ENCODE measurements at regions not wholly inside any gene's neighbourhood (a gene's known extent, or its start where the extent isn't known, plus 50 kb on each side); places are given as distances from the start of the nearest gene placed in this dataset.
A peak's percentile ranks its signal among the peaks of the same experiment; 100 is the strongest.
"Not testable (repeated sequence)": the region's sequence is repeated elsewhere in the genome, so short reads cannot be mapped to it uniquely, and the experiment has no call there.

DNA sequence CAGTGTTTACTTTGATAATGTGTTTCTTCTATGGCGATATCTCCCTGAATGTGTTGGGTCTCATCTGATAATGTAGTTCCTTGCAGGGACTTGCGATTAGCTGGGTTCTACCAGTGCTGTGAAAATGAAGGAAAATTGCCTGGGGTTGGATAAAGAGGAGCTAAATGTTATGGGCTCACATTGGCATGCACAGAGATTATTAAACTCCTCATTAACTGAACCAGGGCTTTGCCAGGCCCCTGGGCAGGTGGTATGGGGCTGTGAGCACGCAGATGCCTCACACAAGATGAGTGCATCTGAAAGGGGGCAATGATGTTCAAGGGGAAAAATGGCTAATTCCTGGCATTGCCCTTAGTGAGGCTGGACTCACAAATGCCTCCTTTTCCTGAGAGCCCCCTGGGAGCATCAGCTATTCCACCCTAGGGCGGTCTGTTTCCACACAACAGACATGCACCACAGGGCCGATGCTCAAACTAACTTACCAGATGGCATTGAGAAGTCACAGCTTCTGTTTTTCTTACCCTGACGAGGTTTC is 321.1 kb downstream of the SEC16B start:
- 74% methylated on average over 6 of the region's 6 CpGs for WGBS
- no peak for DNase-seq (ENCODE audit: extremely low spot score)
- no peak overlapping the region for H3K4me3 ChIP-seq (ENCODE audit: low read depth, low read length)
- H3K36me3 ChIP-seq (ENCODE audit: insufficient read depth): no peaks in the 10 kb centered on the region
- no peak overlapping the region for H3K27ac ChIP-seq (ENCODE audit: low read depth)
- H3K4me1 ChIP-seq (ENCODE audit: insufficient read depth): no peaks in the 10 kb centered on the region

DNA sequence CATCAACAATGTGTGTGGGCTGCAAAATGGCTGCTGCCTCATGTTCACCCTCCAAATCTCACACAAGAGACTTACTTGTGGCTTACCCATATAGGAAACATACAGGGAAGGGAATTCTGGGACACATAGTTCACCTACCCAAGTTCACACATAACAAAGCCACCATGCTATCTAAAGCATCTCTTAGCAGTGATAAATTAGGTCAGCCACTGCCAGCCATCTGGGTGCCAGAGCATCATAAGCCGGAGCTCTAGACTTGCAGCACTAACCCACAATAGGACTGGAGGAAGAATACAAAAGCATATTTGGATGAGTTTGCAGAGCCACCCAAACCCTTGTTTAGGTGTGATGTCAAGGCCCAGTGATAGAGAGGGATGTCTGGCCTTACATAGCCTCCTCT is 321.7 kb downstream of the SEC16B start:
- Histone ChIP-seq H3K27ac (ENCODE audit: low read depth) (no peak overlapping the region), H3K36me3 (ENCODE audit: insufficient read depth) (no peaks in the 10 kb centered on the region), H3K4me1 (ENCODE audit: insufficient read depth) (no peaks in the 10 kb centered on the region), H3K4me3 (ENCODE audit: low read depth, low read length) (no peak overlapping the region)
- 80% methylated on average over 1 of the region's 1 CpG for WGBS
- no peak for DNase-seq (ENCODE audit: extremely low spot score)

DNA sequence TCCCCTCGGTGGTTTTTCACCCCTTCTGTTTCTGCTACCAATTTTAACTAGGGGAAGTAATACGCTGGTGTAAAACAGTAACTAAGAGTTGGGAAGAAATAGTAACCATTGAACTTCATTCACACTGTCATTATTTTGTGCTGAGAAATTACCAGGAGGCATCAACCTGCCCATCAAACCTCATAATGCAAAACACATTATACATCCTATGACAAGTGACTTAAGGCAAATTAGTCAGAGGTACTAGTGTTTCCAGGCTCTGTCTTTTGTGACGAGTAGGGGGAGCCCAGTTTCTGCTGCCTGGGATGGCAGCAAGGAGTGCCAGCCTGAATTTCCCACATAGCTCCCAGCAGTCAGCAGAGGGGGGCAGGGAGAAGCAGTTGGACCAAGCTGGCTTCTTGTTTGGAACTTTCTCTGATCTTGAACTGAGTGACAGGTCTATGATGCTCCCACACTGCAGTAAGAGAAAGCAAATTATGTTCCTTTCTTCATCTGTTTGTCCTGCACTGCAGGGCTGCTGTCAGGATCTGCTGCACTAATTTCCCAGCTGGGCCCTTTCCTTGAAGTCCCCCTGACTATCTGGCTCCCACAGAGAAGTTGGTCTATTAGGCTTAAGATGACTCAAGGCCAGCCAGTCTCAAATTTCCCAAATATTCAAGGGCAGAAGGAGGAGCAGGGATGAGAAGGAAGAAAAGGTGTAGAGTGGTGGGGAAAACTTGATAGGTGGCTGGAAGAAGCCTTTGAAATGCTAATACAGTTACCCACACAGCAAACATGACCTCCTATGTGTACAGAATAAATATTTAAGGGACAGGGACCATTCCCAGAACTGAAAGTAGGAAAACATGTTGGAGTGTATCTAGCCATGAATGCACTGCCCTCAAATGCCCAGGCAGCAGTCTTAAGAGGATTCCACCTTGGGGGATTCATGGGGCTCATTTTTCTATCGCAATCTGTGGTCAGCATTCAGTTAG is 322.8 kb downstream of the SEC16B start:
- Histone ChIP-seq H3K4me3 (ENCODE audit: low read depth, low read length) (no peak overlapping the region), H3K27ac (ENCODE audit: low read depth) (no peak overlapping the region), H3K36me3 (ENCODE audit: insufficient read depth) (no peaks in the 10 kb centered on the region), H3K4me1 (ENCODE audit: insufficient read depth) (no peaks in the 10 kb centered on the region)
- 74% methylated on average over 4 of the region's 4 CpGs for WGBS
- no peak for DNase-seq (ENCODE audit: extremely low spot score)

DNA sequence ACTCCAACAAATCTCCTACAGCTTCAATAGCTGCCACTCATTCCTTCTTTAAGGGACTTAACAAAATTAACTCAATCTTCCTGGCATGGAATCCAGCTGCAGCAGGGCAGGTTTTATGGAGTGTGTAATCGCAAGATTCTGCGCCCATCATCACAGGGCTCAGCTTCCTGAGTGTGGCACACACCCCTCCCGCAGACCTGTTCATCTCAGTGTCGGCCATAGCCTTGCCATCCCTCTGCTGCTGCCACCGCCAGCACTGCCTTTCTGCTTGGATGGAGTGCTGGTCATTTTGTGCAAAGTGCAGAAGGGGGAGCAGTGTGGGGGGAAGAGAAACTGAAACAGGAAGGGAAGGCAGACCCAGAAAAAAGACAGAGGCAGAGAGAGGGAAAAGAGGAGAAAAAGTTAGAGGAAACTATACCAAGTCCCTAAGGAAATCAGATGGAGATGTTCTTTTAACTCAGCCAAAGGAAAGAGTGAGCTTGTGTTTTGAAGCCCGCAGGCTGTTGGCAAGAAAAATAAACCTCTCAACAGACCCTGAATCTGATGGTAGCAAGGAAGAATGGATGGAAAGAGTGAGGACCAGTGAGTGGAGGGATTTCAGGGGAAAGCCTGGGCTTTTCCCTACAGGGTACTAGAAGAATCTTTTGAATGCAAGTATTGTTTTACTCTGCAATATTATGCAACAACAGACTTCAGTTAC is 324.2 kb downstream of the SEC16B start:
- Histone ChIP-seq H3K27ac (ENCODE audit: low read depth) (no peak overlapping the region), H3K4me1 (ENCODE audit: insufficient read depth) (no peaks in the 10 kb centered on the region), H3K36me3 (ENCODE audit: insufficient read depth) (no peaks in the 10 kb centered on the region), H3K4me3 (ENCODE audit: low read depth, low read length) (no peak overlapping the region)
- 67% methylated on average over 6 of the region's 6 CpGs for WGBS
- DNase-seq (ENCODE audit: extremely low spot score): no peak

DNA sequence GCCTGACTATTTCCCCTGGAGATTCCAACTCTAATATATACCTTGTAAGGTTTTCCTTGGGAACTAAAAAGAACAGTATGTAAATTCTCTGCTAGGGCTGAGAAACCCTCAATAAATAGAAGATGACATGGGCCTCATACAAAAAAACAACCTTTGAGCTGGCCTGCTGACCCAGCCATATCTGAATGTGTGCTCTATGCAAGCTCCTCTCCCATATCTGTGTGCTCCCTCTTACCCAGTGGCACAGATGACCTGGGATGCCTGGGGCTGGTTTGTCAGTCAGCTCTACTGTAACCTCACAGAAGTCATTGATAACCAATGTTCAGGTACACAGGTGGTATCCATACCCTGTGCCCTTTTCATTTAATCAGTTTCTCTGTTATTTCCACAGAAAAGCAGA is 329.2 kb downstream of the SEC16B start:
- H3K27ac ChIP-seq (ENCODE audit: low read depth): no peak overlapping the region
- no peaks in the 10 kb centered on the region for H3K36me3 ChIP-seq (ENCODE audit: insufficient read depth)
- no peak overlapping the region for H3K4me3 ChIP-seq (ENCODE audit: low read depth, low read length)
- no peak for DNase-seq (ENCODE audit: extremely low spot score)
- no peaks in the 10 kb centered on the region for H3K4me1 ChIP-seq (ENCODE audit: insufficient read depth)

DNA sequence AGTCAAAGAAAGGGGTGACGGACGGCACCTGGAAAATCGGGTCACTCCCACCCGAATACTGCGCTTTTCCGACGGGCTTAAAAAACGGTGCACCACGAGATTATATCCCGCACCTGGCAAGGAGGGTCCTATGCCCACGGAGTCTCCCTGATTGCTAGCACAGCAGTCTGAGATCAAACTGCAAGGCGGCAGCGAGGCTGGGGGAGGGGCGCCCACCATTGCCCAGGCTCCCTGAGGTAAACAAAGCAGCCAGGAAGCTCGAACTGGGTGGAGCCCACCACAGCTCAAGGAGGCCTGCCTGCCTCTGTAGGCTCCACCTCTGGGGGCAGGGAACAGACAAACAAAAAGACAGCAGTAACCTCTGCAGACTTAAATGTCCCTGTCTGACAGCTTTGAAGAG is 335.7 kb downstream of the SEC16B start:
- not testable (repeated sequence) for H3K4me3 ChIP-seq (ENCODE audit: low read depth, low read length); DNase-seq (ENCODE audit: extremely low spot score); H3K36me3 ChIP-seq (ENCODE audit: insufficient read depth); H3K27ac ChIP-seq (ENCODE audit: low read depth); H3K4me1 ChIP-seq (ENCODE audit: insufficient read depth)
- 78% methylated on average over 14 of the region's 15 CpGs for WGBS

DNA sequence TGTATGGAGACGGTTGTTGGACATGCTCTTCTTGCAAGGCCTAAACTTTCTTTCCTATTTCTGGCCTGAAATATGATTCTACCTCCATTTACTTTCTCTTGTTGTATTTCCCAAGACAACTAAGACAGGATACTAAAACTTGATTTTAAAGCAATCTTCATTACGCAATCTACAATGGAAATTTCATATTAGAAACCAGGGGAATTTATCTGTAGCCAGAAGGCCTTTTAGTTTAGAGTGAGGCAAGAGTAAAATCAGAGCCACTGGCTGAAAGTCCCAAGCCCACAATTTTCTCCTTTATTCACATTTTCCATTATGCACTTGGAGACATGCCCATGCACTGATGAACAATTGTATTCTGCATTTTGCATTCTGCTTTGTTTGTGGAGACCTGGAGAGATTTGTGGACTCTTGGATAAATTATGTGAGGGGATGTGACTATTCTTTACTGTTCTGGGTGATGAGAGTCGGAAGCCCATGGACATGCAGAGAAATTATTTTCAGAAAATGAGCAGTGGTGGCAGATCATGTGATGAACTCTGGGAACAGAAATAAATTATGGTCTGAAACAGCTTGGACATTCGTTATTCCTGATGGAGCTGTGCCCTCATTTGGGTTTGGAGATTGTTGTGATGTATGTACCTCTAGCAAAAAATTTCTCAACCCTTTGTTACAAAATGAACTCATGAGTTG is 336.8 kb downstream of the SEC16B start:
- Histone ChIP-seq H3K4me3 (ENCODE audit: low read depth, low read length) (no peak overlapping the region), H3K4me1 (ENCODE audit: insufficient read depth) (no peaks in the 10 kb centered on the region), H3K36me3 (ENCODE audit: insufficient read depth) (no peaks in the 10 kb centered on the region), H3K27ac (ENCODE audit: low read depth) (no peak overlapping the region)
- 54% methylated on average over 4 of the region's 4 CpGs for WGBS
- DNase-seq (ENCODE audit: extremely low spot score): no peak

DNA sequence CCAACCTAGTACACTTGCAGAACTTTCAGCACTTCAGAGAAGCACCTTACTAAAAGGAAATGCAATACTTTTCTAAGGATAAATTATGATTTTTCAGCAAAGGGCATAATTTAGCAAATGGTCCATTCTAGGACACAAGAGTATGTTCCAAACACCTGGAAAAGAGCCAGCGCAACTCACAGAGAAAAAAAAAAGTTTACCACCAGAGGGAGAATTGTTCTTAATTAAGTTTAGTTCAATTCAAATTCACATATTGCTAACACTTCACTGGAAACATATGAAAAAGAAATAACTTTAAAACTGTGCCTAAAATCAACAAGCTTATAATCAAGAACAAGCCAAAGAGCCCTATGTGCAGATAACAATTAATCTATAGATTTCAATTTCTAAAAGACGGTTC is 338.1 kb downstream of the SEC16B start:
- Histone ChIP-seq H3K27ac (ENCODE audit: low read depth) (no peak overlapping the region), H3K4me3 (ENCODE audit: low read depth, low read length) (no peak overlapping the region), H3K36me3 (ENCODE audit: insufficient read depth) (no peaks in the 10 kb centered on the region), H3K4me1 (ENCODE audit: insufficient read depth) (no peaks in the 10 kb centered on the region)
- 88% methylated on average over 2 of the region's 2 CpGs for WGBS
- no peak for DNase-seq (ENCODE audit: extremely low spot score)

DNA sequence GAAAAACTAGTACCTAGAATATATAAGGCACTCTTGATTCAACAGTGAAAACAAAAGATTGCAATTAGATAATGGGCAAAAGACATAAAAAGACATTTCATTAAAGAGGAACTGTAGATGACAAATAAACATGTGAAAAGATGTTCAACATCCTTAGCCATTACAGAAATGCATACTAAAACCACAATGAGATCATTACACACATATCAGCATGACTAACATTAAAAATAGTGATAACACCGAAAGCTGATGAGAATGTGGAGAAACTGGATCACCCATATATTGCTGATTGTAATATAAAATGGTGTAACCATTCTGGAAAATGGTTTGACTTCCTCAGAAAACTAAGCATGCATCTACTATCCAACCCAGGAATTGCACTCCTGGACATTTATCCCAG is 340.3 kb downstream of the SEC16B start:
- DNase-seq (ENCODE audit: extremely low spot score): no peak
- WGBS: 63% methylated on average over 1 of the region's 1 CpG

DNA sequence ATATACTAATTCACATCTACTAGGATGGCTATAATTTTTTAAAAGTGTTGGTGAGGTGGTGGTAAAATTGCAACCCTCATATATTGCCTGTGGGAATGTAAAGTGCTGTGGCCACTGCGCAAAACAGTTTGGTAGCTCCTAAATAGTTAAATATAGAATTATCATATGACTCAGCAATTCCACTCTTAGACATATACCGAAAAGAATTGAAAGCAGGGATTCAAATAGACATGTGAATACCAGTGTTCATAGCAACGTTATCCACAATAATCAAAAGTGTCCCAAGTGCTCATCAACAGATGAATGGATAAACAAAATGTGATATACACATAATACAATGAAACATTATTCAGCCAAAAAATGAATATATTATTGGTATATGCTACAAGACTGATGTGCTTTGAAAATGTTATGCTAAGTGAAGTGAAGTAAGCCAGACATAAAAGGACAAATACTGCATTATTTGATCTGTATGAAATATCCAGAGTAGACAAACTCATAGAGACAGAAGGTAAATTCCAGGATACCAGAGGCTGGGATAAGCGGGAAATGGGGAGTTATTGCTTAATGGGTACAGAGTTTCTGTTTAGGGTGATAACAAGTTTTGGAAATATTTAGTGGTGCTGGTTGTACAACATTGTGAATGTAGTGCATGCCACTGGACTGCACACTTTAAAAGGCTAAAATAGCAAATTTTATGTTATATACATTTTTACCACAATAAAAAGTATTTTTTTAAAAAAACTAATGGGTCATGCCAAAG is 342.5 kb downstream of the SEC16B start:
- no peaks in the 10 kb centered on the region for H3K36me3 ChIP-seq (ENCODE audit: insufficient read depth)
- no peak overlapping the region for H3K27ac ChIP-seq (ENCODE audit: low read depth)
- H3K4me1 ChIP-seq (ENCODE audit: insufficient read depth): no peaks in the 10 kb centered on the region
- H3K4me3 ChIP-seq (ENCODE audit: low read depth, low read length): no peak overlapping the region
- no peak for DNase-seq (ENCODE audit: extremely low spot score)
- 81% methylated on average over 4 of the region's 4 CpGs for WGBS

More for the DNA sequence above, 340.3 kb downstream of the SEC16B start:
- Histone ChIP-seq H3K27ac (ENCODE audit: low read depth) (no peak overlapping the region), H3K4me3 (ENCODE audit: low read depth, low read length) (no peak overlapping the region), H3K36me3 (ENCODE audit: insufficient read depth) (no peaks in the 10 kb centered on the region), H3K4me1 (ENCODE audit: insufficient read depth) (no peaks in the 10 kb centered on the region)

DNA sequence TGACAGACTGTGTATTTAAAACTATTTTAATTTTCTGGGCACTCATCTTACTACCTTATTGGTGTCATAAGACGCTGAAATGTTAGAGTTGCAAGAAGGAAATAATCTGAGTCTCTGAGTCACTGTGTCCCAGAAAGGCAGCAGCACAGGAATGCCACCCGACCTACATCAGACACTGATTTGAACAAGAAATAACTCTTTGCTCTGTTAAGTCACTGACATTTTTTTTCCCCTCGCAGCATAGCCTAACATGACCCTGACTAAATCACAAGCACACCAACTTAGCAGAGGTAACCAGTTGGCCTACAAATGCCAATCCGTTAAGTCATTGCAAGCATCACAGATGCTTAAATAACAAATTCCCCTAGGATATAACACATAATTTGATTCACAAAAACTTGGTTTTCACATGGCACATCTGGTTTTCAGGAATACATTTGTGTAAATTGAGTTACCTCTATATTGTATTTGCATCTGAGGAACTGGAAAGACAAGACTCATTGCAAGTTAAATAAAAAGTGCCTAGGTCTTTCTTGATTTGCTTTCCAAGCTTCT is 349.1 kb downstream of the SEC16B start:
- H3K4me1 ChIP-seq (ENCODE audit: insufficient read depth): no peaks in the 10 kb centered on the region
- no peak overlapping the region for H3K4me3 ChIP-seq (ENCODE audit: low read depth, low read length)
- 62% methylated on average over 4 of the region's 4 CpGs for WGBS

DNA sequence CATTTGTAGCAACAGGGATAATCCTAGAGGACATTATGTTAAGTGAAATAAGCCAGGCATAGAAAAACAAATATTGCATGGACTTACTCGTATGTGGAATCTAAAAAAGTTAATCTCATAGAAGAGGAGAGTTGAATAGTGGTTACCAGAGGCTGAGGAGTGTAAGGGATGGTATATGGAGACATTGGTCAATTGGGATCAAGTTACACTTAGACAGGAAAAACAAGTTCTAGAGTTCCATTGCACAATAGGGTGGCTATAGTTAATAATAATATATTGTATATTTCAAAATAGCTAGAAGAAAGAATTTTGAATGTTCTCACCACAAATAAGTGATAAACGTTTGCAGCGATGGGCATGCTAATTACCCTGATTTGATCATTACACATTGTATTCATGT is 354.6 kb downstream of the SEC16B start:
- Histone ChIP-seq H3K36me3 (ENCODE audit: insufficient read depth) (no peaks in the 10 kb centered on the region), H3K27ac (ENCODE audit: low read depth) (no peak overlapping the region), H3K4me3 (ENCODE audit: low read depth, low read length) (no peak overlapping the region), H3K4me1 (ENCODE audit: insufficient read depth) (no peaks in the 10 kb centered on the region)
- WGBS: 71% methylated on average over 3 of the region's 3 CpGs
- DNase-seq (ENCODE audit: extremely low spot score): no peak

More for the DNA sequence above, 349.1 kb downstream of the SEC16B start:
- peak; percentile 3 for DNase-seq (ENCODE audit: extremely low spot score)
- Histone ChIP-seq H3K36me3 (ENCODE audit: insufficient read depth) (no peaks in the 10 kb centered on the region), H3K27ac (ENCODE audit: low read depth) (no peak overlapping the region)

DNA sequence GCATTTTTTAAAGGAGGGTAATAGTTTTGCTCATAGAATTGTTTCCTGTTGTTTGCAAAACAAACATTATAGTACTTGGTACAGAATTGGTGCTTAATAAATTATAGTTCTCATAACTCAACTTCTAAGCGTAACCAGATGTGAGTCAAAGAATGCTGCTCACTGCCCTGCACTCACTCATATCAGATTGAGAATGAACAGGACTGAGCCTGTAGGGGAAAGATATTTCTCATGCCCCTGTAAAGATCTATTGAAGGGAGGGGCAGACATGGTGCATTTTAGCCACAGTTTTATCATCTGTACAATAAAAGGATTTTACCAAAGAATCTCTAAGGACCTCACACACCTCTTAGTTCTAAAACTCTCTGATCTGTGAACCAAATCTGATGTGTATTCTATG is 358.5 kb downstream of the SEC16B start:
- WGBS: 42% methylated on average over 1 of the region's 1 CpG
- Histone ChIP-seq H3K4me3 (ENCODE audit: low read depth, low read length) (no peak overlapping the region), H3K27ac (ENCODE audit: low read depth) (no peak overlapping the region), H3K4me1 (ENCODE audit: insufficient read depth) (no peaks in the 10 kb centered on the region), H3K36me3 (ENCODE audit: insufficient read depth) (no peaks in the 10 kb centered on the region)
- DNase-seq (ENCODE audit: extremely low spot score): no peak

Data from urinary bladder (tissue), 3 donors.